Activated CD8-positive, alpha-beta memory T cell treated with anti-CD3 and anti-CD28 coated beads for 48 hours (primary cell): ENCODE measurements at regions not wholly inside any gene's neighbourhood (a gene's known extent, or its start where the extent isn't known, plus 50 kb on each side); places are given as distances from the start of the nearest gene placed in this dataset.
A peak's percentile ranks its signal among the peaks of the same experiment; 100 is the strongest.

ENCODE experiments used
- DNase-seq, 3 experiments: peaks; one replicate each; pipeline ENCODE4 v3.0.0-alpha.2; 2020; ENCODE audit warnings: low read depth in 2 of 3, low spot score in 2 of 3

- DNase-seq: no peak
Measured at GRCh38 chr17:72535779-72536178, 415.0 kb downstream of the SOX9 start.

- no peak for DNase-seq
Measured at GRCh38 chr17:72536788-72537187, 416.0 kb downstream of the SOX9 start.

DNA sequence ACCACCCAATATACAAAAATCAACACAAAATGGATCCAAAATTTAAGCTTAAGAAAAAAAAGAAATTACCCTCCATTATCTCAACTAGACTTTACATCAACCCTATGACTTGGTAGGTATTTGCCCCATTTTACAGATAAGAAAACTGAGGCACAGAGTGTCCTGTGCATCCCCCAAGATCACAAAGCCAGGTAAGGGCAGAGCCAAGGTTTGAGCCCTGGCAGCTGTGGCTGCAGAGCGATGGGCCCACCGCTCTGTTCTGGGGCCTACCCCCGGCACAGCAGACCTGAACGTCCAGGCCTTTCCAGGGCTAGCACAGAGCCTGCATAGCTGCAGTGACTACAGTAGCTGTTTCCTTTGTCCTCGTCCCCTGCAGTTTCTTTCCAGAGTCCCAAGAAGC is 417.6 kb downstream of the SOX9 start:
- no peak for DNase-seq

GRCh38 chr17:72538901-72539352 is 418.1 kb downstream of the SOX9 start:
- no peak for DNase-seq

GRCh38 chr17:72539981-72540897 is 419.4 kb downstream of the SOX9 start:
- peak; percentile 36 to 72 (median 63) for DNase-seq

DNA sequence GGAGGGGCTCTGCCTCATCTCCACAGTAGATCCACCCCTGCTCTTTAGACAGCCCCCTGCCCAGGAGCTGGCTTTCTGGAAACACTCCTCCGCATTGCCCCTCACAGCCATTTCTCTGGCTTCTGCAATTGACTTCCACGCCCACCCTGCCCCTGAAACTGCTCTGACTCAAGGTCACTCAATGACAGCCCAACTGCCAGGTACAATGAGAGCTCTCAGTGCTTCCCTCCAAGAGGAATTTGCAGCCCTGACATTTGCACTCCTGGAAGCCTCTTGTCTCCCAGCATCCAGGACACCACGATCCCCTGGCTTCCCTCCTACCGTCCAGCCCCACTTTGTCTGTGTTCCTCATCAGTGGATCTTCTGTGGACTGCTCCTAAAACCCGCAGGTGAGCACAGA is 421.5 kb downstream of the SOX9 start:
- DNase-seq: no peak

DNA sequence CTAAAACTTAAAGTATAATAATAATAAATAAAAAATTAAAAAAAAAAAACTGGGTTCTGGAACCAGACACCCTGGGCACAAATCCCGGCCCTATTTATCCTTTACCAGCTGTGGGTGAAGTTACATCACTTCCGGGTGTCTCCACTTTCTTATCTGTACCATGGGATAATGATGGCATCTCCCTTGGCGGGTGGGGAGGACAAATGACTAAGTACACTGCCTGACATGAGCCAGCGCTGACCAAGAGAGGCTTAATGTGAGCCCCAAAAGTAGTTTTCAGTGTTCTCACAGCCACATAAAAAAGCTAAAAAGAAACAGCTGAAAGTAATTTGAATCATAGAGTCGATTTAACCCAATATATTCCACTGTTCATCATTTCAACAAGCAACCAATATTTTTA is 424.9 kb downstream of the SOX9 start:
- no peak for DNase-seq

DNA sequence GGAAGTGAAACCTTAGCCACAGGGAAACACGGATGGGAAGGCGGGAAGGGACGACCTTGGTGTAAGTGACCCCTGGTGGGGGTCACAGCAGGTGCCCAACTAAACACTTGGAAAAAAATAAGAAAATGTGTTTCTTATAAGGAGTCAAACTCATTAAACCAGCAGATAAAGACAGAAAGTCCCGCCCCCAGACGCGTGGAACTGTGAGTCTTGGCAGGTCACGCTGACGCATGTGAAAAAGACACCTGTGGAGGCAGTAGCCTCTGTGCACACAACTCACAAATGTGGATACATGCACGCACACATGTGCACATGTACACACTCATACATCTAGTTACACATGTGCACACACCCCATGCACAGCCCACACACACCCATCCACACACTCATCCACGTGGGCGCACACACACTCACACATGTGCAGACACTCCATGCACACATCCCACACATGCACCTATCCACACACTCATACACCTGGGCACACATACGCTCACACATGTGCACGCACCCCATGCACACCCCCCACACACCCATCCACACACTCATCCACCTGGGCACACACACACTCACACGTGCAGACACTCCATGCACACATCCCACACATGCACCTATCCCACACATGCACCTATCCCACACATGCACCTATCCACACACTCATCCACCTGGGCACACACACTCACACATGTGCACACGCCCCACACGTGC is 432.4 kb downstream of the SOX9 start:
- DNase-seq: no peak

DNA sequence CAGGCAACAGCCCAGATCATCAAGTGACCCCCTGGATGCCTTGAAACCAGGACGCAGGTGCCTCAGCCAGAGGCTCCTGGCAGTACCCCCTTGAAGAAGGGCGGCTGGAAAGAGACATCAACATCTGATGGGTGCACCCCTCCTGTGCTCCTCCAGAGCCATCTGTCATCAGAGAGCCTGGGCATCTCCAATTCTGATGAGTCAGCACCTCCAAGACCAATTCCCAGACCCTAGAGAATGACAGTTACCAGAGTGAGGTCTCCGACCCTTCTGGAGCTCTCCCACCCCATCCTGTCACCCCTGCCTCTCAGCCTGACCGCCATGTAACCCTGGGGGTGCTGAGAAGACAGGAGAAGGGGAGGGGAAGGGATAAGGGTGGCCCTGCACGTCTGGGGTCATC is 433.7 kb downstream of the SOX9 start:
- no peak for DNase-seq

GRCh38 chr17:72555052-72555451 is 434.2 kb downstream of the SOX9 start:
- DNase-seq: no peak

- peak in 2 of 3 experiments; percentile 19 to 31 for DNase-seq
Measured at GRCh38 chr17:72556944-72557826, 436.4 kb downstream of the SOX9 start.

- DNase-seq: no peak
Measured at GRCh38 chr17:72558971-72559476, 438.2 kb downstream of the SOX9 start.

- peak in 1 of 3 experiments; percentile 14 for DNase-seq
Measured at GRCh38 chr17:72560303-72561247, 439.8 kb downstream of the SOX9 start.

DNA sequence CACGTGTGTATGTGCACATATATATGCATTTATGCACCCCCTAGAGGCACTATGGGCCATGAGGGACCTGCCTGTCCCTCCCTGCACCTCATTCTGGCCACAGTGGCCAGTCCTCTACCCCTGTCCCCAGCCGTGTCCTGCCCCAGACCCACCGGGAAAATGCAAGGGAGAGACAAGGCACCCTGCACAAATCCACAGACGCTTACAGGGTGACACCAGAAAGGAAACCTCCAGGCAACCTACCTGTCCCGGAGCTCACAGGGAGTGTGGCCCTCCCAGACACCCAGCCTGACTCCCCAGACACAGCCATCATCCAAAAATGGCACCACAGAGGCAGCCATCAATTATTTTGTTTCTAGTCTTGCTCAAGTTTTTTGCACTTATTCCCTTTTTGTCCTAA is 440.4 kb downstream of the SOX9 start:
- no peak for DNase-seq

GRCh38 chr17:72561680-72562079 is 440.9 kb downstream of the SOX9 start:
- DNase-seq: no peak

DNA sequence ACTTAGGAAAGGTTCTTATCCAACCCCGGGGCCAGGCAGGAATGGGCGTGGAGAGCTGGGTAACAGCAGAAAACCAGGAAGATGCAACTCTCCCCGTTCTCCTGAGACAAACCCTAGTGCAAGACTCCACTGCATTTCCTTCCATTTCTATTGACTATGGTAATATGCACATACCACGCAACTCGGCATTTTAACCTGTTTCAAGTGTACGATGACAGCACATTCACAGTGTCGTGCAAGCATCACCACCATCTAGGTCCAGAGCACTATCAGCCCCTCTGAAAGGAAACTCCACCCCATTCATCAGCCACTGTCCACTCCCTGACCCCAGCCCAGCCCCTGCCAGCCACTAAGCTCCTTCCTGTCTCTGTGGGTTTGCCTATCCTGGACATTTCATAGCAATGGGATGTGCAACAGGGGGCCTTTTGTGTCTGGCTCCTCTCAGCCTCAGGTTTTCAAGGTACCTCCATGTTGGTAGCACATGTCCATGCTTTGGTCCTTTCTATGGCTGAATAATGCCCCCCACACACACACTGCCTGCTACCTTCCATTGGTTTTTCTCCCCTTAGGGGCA is 441.9 kb downstream of the SOX9 start:
- DNase-seq: no peak

GRCh38 chr17:72563952-72564351 is 443.1 kb downstream of the SOX9 start:
- DNase-seq: no peak

GRCh38 chr17:72565006-72565405 is 444.2 kb downstream of the SOX9 start:
- DNase-seq: no peak

DNA sequence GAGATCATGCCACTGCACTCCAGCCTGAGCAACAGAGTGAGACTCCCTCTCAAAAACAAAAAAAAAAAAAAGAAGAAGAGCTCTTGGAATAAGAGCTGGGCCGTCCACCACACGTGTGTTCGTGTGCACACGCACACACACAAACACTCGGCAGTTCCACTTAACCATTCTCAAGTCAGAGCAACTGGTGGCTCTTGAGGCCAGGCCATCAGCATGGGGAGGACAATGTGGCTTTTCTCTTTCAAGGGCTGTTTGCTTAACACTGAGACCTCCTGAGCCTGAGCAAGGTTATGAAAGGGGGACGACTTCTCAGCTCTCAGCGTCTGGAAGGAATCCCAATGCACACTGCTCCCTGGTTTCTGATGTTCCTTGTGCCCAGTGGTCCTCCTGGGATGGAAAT is 444.9 kb downstream of the SOX9 start:
- no peak for DNase-seq
